CMK (cell line): ENCODE measurements at regions not wholly inside any gene's neighbourhood (a gene's known extent, or its start where the extent isn't known, plus 50 kb on each side); places are given as distances from the start of the nearest gene placed in this dataset.
A peak's percentile ranks its signal among the peaks of the same experiment; 100 is the strongest.

ENCODE experiments used
- DNase-seq: peaks from one replicate; pipeline ENCODE4 v3.0.0-alpha.2; 2010; ENCODE audit warnings: low read depth

GRCh38 chr13:76795701-76796695, 90.2 kb downstream of the KCTD12 start:
- DNase-seq: no peak

DNA sequence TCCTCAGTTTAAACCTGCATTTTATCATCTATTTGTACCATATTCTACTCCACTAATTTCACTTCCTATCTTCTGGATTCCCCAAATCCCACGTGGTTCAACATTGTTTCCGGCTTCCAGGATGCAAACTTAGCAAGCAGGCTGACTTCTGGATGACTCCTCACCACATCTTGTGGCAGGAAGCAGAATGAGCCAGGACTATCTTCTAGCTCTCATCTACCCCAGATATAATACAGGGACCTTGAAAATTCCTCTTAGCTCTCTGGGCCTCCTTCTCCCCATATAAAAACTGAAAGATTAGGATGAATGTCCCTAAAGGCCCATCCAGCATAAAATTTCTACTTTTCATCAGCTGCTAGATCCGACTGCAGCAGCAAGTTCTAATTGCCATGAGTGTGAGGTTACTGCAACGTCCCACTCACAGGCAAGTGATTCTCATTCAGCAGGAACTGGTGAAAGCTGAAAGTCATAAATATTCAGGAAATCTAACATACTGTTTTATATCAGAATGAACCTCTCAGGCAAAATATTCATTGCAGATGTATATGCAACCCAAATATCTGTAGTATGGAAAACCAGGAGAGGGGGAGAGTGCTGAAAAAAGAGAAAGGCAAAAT, 93.4 kb downstream of the KCTD12 start:
- DNase-seq: peak; percentile 5

DNA sequence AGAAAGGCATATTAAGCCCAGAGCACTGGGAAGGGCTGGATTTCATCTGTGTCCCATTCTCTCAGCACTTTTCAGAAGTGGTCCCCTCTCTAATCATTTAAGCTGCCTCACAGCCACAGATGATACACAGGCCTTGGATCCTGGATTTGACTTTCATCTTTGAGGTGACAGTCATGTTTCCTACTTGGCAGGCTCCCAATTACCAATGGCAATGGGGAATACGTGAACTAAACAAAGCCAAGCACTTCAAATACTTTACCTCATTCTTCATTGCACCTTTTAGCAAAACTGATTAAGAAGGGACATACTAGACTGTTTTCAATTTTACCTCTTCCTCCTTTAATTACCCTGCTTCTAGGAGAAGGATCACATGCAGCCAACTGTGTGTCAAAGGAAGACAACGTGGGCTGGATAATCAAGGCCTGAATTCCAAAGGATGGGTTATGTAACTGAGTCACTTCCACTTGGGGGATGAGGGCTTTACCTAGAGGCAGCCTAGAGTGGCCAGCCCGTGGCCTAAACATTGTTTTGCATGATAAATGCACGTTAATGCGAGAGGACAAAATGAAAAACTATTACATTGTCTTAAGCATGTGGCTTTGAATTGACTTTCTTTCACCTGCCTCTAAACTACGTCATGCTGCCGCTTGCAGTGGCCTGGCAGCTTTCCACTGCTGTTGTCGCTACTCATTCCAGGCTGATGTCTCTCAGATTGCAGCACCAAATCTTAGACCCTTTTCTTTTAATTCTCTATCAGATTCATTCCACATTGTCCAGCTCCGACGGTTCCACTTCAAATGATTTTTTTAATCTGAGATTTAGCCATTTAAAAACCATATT, 95.0 kb downstream of the KCTD12 start:
- DNase-seq: no peak

DNA sequence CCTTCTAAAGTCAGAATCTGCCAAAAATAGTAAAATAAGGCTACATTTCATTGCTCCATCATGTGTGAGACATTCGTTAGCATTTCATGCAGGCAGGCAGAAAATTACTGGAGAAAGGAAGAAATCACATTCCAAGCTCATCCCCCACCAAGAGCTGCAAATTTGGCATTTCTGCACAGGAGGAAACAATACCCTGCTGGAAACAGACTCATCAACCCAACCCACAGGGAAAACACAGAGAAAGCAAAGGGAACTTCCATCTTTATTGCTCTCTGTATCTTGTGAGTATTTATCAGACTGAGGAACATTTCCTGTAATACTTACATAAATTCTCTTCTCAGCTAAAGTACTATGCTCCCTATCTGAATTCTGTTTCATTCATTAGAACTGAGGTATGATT, 95.7 kb downstream of the KCTD12 start:
- no peak for DNase-seq

DNA sequence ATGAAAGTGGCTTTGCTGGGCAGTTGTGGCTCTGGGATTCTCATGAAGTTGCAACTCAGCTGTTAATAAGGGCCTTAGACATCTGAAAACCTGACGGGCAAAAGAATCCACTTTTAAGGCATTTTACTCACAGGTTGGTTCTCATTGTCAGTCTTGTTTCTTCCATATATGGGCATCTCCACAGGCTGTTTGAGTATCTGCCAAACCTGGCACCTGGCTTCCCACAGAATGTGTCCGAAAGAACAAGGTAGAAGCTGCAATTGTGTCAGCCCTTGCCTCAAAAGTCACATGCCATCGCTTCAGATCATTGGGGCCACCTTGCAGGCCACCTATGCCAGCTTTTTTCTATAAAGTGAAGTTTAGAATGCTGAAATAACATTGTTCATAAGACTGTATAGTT, 102.4 kb downstream of the KCTD12 start:
- no peak for DNase-seq

DNA sequence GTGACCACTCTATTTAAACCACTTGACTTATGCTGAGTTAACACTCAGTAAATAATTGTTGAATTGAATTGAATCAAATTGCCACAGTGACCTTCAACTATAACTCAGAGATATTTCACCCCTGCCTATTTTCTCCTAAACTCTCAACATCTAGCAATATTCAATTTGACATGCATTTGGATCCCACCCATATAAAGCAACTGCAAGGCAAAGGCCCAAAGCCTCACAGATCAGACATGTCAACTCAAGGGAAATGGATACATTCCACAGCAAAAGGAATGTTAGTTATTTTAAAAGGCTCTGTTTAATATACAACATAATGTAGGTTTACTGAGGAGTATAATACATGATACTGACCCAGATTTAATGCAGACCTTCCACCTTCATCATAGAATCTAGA, 107.4 kb downstream of the KCTD12 start:
- DNase-seq: no peak

DNA sequence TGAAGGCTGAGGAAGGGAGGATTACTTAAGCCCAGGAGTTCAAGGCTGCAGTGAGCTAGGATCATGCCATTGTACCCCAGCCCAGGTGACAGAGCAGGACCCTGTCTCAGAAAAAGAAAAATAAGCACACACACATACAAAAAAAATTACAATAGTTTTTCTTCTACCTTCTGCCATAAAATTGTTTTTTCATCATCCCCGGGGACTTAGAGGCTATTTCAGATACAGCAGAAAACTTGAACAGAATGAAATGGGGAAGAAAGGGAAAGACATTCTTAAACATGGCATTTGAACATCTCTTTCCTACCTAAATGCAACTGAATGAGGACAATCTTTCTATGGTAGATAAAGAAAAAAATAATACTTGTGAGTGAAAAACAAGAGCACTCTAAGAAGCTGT, 109.1 kb downstream of the KCTD12 start:
- no peak for DNase-seq

DNA sequence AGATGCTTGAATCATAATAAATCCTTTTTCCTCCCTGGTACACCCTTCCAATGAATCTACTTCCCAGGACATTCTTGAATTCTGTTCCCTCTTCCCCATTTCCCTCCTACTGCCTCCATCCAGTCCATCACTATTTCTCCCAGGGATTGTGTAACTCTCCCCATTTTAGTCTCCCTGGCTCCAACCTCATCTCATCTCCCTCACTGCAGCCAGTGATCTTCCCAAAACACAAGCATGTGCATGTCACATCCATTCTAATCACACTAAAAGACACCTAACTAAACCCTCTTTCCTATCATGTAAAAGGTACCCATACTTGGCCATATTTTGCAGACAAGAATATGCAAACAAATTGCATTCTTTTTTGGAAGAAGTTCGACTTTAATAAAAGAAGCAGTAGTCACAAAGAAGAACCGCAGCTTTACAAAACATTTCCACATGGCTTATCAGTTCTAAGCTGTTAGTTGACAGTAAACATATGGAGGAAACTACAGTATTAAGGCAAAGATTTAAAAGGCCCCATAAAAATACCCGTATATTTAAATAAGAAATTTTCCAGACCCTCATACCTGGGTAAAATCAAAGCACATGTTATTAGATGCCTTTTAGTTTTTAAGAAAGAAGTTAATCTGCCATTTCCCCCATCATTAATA, 111.0 kb downstream of the KCTD12 start:
- DNase-seq: no peak

DNA sequence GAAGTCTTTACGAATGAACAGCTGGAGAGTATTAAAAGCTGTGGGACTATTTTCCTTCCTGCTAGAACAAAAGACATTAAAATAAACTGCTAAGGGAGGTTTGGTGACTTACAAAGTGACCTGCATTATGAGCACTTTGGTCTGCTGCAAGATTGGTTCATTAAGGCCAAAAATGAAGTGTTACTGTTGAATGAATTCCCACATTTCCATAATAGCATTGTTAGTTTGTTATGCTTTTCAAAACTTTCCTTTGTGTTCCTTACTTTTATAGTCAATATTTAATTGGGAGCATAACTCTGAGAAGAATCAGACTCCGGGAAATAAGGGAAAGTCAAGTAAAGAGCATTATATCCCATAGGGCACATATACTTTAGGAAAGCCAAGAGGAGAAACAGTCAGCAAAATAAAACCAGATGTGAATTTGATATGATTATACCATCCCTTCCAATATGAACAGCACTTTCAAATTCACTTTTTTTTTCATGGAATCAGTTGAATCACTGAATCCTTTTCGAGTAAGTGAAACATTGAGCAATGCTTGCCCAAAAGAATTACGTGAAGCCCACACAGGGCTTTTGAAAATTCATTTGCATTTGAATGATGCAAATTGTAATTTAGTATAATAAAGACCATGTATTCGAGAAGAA, 112.6 kb downstream of the KCTD12 start:
- DNase-seq: no peak

DNA sequence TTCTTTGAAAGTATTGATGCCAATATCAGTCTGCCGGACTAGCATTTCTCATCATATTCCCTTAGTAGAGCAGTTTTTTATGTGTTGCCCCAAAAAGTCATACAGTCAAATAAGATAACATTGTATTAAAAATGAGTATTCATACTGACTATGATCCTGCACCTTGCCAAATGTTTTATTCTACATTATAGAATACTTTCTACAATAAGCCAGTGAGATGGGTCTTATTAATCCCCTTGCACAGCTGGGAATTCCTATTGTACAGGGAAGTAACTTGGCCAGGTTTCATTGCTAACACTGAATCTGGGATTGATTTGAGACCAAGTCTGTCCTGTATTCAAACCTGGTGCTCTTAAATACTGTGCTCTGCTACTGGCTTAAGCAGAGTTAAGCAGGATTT, 114.0 kb downstream of the KCTD12 start:
- no peak for DNase-seq

GRCh38 chr13:76769271-76769791, 116.9 kb downstream of the KCTD12 start:
- no peak for DNase-seq

- no peak for DNase-seq
Observed at GRCh38 chr13:76768384-76768783, 117.8 kb downstream of the KCTD12 start.

- no peak for DNase-seq
Observed at GRCh38 chr13:76764916-76765315, 121.3 kb downstream of the KCTD12 start.

- no peak for DNase-seq
Observed at GRCh38 chr13:76764429-76764828, 121.8 kb downstream of the KCTD12 start.

DNA sequence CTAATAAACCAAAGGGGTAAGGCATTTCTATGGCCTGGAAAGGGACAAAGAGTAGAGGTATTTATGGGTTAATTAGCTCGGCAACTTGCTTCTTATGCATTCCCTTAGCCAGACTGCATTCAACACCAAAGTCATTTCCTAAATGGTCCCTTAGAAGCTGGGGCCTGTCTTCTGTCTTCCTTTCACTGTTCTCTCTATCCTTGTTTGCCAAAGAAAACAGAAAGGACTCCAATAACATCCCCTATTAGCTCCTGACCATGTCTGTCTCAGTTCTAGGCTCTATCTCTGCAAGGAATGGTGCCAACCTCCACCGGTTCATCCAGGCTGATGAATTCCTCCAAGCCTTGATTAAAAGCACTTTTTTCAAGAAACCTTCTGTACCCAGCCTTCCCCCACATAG, 123.5 kb downstream of the KCTD12 start:
- DNase-seq: no peak

- DNase-seq: no peak
Observed at GRCh38 chr13:76759877-76760276, 126.3 kb downstream of the KCTD12 start.

DNA sequence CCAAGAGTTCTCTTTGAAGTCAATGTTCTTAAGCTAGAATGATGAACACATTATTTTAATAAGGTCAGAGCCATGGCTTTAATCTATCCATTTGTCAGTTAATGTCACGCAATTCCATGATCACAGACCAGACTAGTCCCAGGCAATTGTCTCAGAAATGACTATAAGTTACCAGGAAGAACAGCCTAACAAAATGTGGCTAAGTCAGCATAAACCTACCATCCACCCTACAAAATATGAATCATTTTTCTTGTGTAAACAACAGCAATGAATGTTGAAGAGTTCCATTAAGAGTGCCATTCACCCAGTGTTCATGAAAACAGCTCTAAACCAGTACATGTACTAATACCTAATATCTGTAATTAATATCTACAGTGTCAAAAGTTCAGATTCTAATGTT, 127.5 kb downstream of the KCTD12 start:
- no peak for DNase-seq

- no peak for DNase-seq
Observed at GRCh38 chr13:76758257-76758656, 127.9 kb downstream of the KCTD12 start.

GRCh38 chr13:76756451-76756850, 129.8 kb downstream of the KCTD12 start:
- no peak for DNase-seq

DNA sequence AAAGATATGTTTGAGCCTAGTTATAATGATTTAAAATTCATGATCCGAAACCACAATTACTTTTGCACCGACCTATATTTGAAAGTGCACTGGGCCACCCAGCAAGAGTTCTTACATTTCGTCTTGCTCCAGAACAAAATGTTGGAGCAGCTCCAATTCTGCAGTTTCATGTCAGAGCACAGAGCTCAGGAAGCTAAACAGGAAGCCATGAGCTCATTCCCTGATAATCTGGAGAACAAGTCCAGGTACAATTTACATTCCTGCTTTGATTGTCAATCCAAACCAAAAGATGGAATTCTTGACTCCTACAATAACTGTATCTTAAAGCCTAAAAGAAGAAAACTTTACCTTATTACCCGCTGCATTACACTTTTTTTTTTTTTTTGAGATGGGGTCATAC, 131.8 kb downstream of the KCTD12 start:
- no peak for DNase-seq

GRCh38 chr13:76751278-76751677, 134.9 kb downstream of the KCTD12 start:
- no peak for DNase-seq
